GM18951 (cell line): ENCODE measurements at regions not wholly inside any gene's neighbourhood (a gene's known extent, or its start where the extent isn't known, plus 50 kb on each side); places are given as distances from the start of the nearest gene placed in this dataset.
"Not testable (repeated sequence)": the region's sequence is repeated elsewhere in the genome, so short reads cannot be mapped to it uniquely, and the experiment has no call there.

Source experiments
- POLR2A ChIP-seq: IDR thresholded peaks from 4 replicates; pipeline ENCODE4 v1.6.1; 2011; ENCODE audit warnings: mild to moderate bottlenecking; ENCODE audit not compliant: insufficient read length, insufficient read depth; ENCODE audit errors: extremely low read depth
- in situ Hi-C: fragments of 300-500 bp; cut with MboI; formaldehyde crosslinking; loops from one replicate; pipeline ENCODE4 v1.12.0; 2022; ENCODE audit warnings: low sequenced_read_pairs, mixed read lengths, inconsistent platforms; ENCODE audit not compliant: unreplicated experiment

GRCh38 chr4:3877868-3878267, 111.7 kb downstream of the ADRA2C start:
- TF ChIP-seq POLR2A = no peak
- in situ Hi-C loops = no loop called here

DNA sequence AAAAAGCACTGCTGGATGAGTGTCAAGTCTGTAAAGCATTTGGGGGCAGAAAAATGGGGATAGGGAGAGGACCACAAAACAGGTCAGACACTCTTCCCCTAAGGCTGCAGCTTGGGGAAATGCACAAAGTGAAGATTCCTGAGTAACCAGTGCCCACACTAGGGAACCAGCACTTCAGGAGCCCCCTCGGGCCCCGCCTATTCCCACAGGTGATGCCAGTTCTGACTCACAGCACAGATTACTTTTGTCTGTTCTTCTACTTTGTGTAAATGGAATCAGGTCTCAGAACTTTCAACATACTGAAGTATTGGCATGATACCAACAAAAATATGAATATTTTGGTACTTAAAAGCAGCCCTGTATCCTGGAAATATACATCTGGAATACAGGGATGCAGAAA, 112.5 kb downstream of the ADRA2C start:
- in situ Hi-C loops = no loop called here
- no peak for TF ChIP-seq POLR2A

- TF ChIP-seq POLR2A = no peak
- in situ Hi-C loops = no loop called here
These were observed 113.8 kb downstream of the ADRA2C start for GRCh38 chr4:3879681-3880614.

DNA sequence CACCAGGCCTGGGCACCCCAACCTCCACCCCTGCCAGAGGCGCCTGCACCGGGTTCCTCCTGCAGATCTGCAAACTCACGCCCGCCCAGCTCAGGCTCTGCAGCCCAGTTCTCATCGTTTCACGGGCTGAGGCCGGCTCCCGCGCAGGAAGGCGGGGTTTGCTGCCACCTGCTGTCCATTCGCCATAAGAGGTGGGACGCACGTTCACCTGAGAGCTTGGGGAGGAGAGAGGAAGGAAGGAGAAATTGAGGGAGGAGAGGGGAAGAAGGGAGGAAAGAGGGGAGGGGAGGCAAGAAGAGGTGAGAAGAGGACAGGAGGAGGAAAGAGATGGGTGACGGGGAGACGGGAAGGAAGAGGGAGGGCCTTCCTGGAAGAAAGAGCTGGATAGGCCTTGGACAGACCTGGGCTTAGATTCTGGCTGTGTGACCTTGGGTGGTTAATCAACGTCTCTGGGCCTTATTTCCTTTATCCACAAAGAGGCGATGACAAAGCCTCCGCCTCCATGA, 114.5 kb downstream of the ADRA2C start:
- TF ChIP-seq POLR2A = no peak
- in situ Hi-C loops = no loop called here

GRCh38 chr4:3882316-3882885, 116.2 kb downstream of the ADRA2C start:
- in situ Hi-C loops = not testable (repeated sequence)

DNA sequence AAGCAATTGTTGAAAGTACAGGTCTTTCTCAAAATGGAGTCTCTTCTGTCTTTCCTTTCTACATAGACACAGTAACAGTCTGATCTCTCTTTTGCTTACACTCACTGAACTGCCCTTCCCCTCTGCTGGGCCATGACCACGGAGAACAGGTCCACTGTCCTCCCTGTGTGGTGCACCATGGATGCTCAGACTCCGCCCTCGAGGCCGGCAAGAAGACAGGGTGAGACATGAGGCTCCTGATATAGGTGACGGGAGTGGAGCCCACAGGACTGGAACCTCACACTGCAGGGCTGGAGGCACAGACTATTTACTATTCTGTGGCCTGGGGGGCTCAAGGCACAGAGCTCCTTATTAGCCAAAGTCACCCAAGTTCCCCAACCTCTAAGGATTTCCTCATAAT, 118.1 kb downstream of the ADRA2C start:
- in situ Hi-C loops = not testable (repeated sequence)

GRCh38 chr4:3893590-3893989, 127.4 kb downstream of the ADRA2C start:
- in situ Hi-C loops = not testable (repeated sequence)

- in situ Hi-C loops = not testable (repeated sequence)
These were observed 128.1 kb downstream of the ADRA2C start for GRCh38 chr4:3894086-3894959.

DNA sequence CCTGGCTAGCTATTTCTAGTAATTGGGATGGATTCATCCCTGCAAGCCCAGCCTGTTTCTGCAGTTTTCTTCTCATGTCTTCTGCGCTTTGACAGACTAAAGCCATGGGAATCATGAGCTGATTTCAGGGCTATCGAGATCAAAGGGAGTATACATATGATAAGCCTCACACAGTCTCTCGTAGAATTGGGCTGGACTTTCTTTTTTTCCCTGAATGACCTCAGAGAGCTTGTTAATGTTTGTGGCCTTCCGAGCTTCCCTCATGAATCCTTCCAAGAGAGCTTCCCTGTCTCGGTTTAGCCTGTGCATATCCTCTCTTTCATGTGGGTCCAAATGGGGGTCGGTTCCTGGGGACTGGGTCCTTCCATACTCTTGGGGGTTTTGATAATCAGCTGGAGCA, 130.3 kb downstream of the ADRA2C start:
- in situ Hi-C loops = no loop called here
- no peak for TF ChIP-seq POLR2A

- in situ Hi-C loops = not testable (repeated sequence)
These were observed 130.8 kb downstream of the ADRA2C start for GRCh38 chr4:3896871-3897578.

- TF ChIP-seq POLR2A = no peak
- in situ Hi-C loops = no loop called here
These were observed 131.9 kb downstream of the ADRA2C start for GRCh38 chr4:3898098-3898497.

DNA sequence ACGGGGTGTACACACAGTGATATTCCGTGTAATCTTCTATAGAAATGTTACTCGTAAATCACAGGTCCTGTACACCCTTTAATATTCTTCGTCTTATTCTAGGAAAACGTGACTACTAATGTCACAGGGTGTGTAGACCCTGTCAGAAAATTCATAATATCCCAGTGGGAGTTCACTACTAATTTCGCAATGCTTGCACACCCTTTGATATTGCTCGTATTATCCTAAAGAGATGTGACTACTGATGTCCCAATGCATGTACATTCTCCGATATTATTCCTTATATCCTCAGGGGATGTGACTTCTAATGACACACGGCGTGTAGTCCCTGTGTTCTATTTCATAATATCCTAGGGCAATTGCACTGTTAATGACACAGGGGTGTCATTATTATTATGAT, 132.7 kb downstream of the ADRA2C start:
- in situ Hi-C loops = not testable (repeated sequence)

DNA sequence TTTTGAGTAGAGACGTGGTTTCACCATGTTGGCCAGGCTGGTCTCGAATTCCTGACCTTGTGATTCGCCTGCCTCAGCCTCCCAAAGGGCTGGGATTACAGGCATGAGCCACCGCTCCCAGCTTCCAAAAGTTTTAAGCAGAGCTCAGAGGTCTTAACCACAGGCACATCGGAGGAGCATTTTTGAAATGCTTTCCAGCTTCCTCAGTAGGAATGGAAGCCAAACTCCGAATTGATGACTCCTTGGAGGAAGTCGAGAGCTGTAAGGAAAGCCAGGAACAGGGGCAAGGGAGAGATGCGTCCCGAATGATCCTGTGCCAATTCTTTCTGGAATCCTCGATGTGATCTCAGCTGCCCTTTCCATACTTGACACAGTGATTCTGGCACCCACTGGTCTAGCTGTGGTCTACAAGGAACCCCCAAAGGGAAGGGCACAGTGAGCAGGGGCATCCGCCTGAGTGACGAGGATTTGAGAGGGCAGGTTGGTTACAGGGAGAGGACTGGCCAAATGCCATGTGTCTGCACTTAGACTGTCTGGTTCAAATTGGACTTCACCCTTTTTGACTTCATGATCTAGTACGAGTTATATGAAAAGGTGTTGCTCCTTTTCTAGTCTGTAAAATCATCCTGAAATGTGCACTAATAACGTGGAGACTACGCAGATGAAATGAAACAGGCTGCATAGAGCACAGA, 138.2 kb downstream of the ADRA2C start:
- in situ Hi-C loops = not testable (repeated sequence)

GRCh38 chr4:3909616-3910015, 143.4 kb downstream of the ADRA2C start:
- in situ Hi-C loops = not testable (repeated sequence)

GRCh38 chr4:3910161-3910950, 144.2 kb downstream of the ADRA2C start:
- in situ Hi-C loops = not testable (repeated sequence)
